ENCODE measurements at regions not wholly inside any gene's neighbourhood (a gene's known extent, or its start where the extent isn't known, plus 50 kb on each side); places are given as distances from the start of the nearest gene placed in this dataset.

DNA sequence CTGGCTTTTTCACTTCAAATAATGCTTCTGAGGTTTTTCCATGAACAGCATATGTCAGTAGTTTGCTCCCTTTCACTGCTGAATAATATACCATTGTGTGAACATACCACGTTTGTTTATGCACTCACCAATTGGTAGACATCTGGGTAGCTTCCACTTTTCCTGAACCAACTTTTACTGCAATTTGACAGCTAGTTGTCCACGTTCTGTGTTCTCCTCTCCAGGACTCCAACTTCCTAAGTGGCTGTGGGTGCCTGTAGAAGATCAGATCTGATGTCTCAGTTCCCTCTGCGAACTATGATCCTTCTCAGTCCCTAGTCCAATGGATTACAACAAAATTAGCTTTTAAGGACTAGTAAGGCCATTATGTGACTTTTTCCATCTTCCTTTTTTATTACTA lies 64.7 kb upstream of the PTCHD1 start:
- Histone ChIP-seq H3K4me3 (ENCODE audit: severe bottlenecking) (no peak overlapping the region), H3K4me1 (ENCODE audit: insufficient read depth, poor library complexity, severe bottlenecking) (no peaks in the 10 kb centered on the region), H3K36me3 (ENCODE audit: low read depth) (no peaks in the 10 kb centered on the region), H3K27me3 (ENCODE audit: insufficient read depth, poor library complexity, severe bottlenecking) (no peaks in the 10 kb centered on the region), H3K9me3 (ENCODE audit: severe bottlenecking) (no peaks in the 10 kb centered on the region), H3K27ac (ENCODE audit: poor library complexity, severe bottlenecking) (no peak overlapping the region)
- TF ChIP-seq, protein P1, sequence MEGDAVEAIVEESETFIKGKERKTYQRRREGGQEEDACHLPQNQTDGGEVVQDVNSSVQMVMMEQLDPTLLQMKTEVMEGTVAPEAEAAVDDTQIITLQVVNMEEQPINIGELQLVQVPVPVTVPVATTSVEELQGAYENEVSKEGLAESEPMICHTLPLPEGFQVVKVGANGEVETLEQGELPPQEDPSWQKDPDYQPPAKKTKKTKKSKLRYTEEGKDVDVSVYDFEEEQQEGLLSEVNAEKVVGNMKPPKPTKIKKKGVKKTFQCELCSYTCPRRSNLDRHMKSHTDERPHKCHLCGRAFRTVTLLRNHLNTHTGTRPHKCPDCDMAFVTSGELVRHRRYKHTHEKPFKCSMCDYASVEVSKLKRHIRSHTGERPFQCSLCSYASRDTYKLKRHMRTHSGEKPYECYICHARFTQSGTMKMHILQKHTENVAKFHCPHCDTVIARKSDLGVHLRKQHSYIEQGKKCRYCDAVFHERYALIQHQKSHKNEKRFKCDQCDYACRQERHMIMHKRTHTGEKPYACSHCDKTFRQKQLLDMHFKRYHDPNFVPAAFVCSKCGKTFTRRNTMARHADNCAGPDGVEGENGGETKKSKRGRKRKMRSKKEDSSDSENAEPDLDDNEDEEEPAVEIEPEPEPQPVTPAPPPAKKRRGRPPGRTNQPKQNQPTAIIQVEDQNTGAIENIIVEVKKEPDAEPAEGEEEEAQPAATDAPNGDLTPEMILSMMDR (IDR thresholded peaks at IDR 0.05; ENCODE audit: poor library complexity, severe bottlenecking) = no peak
- DNase-seq (ENCODE audit: low spot score) = no peak
- ATAC-seq (ENCODE audit: low read depth) = no peak

DNA sequence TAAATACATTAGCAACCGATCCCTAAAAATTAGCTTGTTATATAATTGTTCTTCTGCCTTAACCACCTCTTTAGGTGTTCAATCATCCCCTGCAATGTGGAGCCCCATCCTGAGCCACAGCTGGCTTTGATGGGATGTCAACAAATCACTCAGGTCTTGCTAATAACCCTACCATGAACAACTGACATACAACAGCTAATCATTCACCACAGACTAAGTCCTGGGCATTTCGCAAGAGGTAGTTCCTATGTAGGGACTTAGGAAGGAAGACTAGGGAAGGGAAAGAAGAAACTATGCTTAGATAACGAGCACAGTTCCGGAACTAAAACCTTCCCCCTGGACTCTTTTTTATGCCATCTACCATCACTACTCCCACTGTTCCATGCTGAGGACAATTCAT lies 63.6 kb upstream of the PTCHD1 start:
- no peaks in the 10 kb centered on the region for H3K36me3 ChIP-seq (ENCODE audit: low read depth)
- DNase-seq (ENCODE audit: low spot score) (no peak), ATAC-seq (ENCODE audit: low read depth) (no peak)
- no peak overlapping the region for H3K27ac ChIP-seq (ENCODE audit: poor library complexity, severe bottlenecking)
- no peak overlapping the region for H3K4me3 ChIP-seq (ENCODE audit: severe bottlenecking)
- H3K9me3 ChIP-seq (ENCODE audit: severe bottlenecking) = no peaks in the 10 kb centered on the region
- no peaks in the 10 kb centered on the region for H3K27me3 ChIP-seq (ENCODE audit: insufficient read depth, poor library complexity, severe bottlenecking)
- TF ChIP-seq, protein P1 (IDR thresholded peaks at IDR 0.05; ENCODE audit: poor library complexity, severe bottlenecking) = no peak
- no peaks in the 10 kb centered on the region for H3K4me1 ChIP-seq (ENCODE audit: insufficient read depth, poor library complexity, severe bottlenecking)

DNA sequence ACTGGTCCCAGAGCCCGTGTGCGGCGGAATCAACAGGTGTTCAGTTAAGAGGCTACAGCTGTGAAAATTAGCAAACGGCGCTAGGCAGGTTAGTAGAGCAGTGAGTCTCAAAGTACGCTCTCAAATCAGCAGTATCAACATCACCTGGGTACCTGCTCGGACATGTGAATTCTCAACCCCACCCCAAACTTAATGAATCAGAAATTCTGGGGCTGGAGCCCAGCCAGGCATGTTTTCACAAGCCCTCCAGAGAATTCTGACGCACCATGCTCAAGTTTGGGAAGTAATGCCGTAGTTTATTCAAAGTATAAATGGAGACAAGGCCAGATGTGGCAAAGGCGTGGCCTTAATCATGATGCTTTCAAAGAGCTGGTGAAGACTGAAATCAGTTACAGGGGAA lies 58.2 kb upstream of the PTCHD1 start:
- no peak overlapping the region for H3K27ac ChIP-seq (ENCODE audit: poor library complexity, severe bottlenecking)
- no peaks in the 10 kb centered on the region for H3K36me3 ChIP-seq (ENCODE audit: low read depth)
- H3K4me1 ChIP-seq (ENCODE audit: insufficient read depth, poor library complexity, severe bottlenecking) = peaks cover 6% of the 10 kb centered on the region
- H3K9me3 ChIP-seq (ENCODE audit: severe bottlenecking) = no peaks in the 10 kb centered on the region
- DNase-seq (ENCODE audit: low spot score) = peak; percentile 59
- no peaks in the 10 kb centered on the region for H3K27me3 ChIP-seq (ENCODE audit: insufficient read depth, poor library complexity, severe bottlenecking)
- ATAC-seq (ENCODE audit: low read depth) = peak; percentile 96
- no peak overlapping the region for H3K4me3 ChIP-seq (ENCODE audit: severe bottlenecking)
- TF ChIP-seq, protein P1 (IDR thresholded peaks at IDR 0.05; ENCODE audit: poor library complexity, severe bottlenecking) = no peak

Measured in RWPE2 (cell line).